HG03442 (cell line): ENCODE measurements at regions not wholly inside any gene's neighbourhood (a gene's known extent, or its start where the extent isn't known, plus 50 kb on each side); places are given as distances from the start of the nearest gene placed in this dataset.
"Not testable (repeated sequence)": the region's sequence is repeated elsewhere in the genome, so short reads cannot be mapped to it uniquely, and the experiment has no call there.

Experiments used
- ATAC-seq: cut with Tn5 transposase; IDR thresholded peaks from one replicate; pipeline ENCODE4 v1.9.1; 2021; ENCODE audit warnings: mild to moderate bottlenecking, moderate library complexity; ENCODE audit not compliant: unreplicated experiment

- ATAC-seq = peak; percentile 66
Measured at GRCh38 chr6:128600397-128600951, 80.1 kb upstream of the PTPRK start.

GRCh38 chr6:128599036-128599435 is 78.6 kb upstream of the PTPRK start:
- ATAC-seq = no peak

- no peak for ATAC-seq
Measured at GRCh38 chr6:128598571-128598970, 78.2 kb upstream of the PTPRK start.

GRCh38 chr6:128597956-128598355 is 77.6 kb upstream of the PTPRK start:
- ATAC-seq = no peak

GRCh38 chr6:128597004-128597403 is 76.6 kb upstream of the PTPRK start:
- no peak for ATAC-seq

- no peak for ATAC-seq
Measured at GRCh38 chr6:128595544-128595943, 75.1 kb upstream of the PTPRK start.

GRCh38 chr6:128586095-128586494 is 65.7 kb upstream of the PTPRK start:
- no peak for ATAC-seq

- ATAC-seq = no peak
Measured at GRCh38 chr6:128580224-128581110, 60.1 kb upstream of the PTPRK start.

GRCh38 chr6:128575254-128575653 is 54.9 kb upstream of the PTPRK start:
- ATAC-seq = not testable (repeated sequence)

- ATAC-seq = peak; percentile 52
Measured at GRCh38 chr6:128574402-128574801, 54.0 kb upstream of the PTPRK start.

- ATAC-seq = no peak
Measured at GRCh38 chr6:128573036-128573435, 52.6 kb upstream of the PTPRK start.

GRCh38 chr6:128572294-128572693 is 51.9 kb upstream of the PTPRK start:
- ATAC-seq = no peak

GRCh38 chr6:128570680-128571063 is 50.3 kb upstream of the PTPRK start:
- no peak for ATAC-seq

- ATAC-seq = no peak
Measured at GRCh38 chr6:128569732-128570679, 49.6 kb upstream of the PTPRK start.
